ENCODE measurements at regions not wholly inside any gene's neighbourhood (a gene's known extent, or its start where the extent isn't known, plus 50 kb on each side); places are given as distances from the start of the nearest gene placed in this dataset.
"Not testable (repeated sequence)": the region's sequence is repeated elsewhere in the genome, so short reads cannot be mapped to it uniquely, and the experiment has no call there.

DNA sequence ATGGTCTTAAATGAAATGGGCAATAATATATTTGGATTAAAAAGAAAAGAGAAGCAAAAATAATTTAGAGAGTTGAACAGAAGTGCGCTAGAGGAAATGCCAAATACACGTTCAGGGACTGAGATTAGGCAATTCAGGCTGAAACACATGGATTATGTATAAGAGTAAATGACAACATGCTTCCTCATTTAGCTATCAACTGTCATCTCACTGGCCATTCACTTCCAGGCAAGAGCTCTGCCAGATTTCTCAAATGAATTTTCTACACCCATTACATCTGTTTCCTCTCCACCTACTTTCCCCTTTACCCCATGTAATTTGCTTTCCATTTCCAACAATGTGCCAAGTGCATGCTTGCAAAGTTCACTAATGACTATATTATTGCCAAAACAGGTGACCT is 582.4 kb downstream of the LTN1 start:
- no peak for DNase-seq (ENCODE audit: low spot score)

- no peak for DNase-seq (ENCODE audit: low spot score)
Measured at GRCh38 chr21:28402616-28402989, 590.1 kb downstream of the LTN1 start.

DNA sequence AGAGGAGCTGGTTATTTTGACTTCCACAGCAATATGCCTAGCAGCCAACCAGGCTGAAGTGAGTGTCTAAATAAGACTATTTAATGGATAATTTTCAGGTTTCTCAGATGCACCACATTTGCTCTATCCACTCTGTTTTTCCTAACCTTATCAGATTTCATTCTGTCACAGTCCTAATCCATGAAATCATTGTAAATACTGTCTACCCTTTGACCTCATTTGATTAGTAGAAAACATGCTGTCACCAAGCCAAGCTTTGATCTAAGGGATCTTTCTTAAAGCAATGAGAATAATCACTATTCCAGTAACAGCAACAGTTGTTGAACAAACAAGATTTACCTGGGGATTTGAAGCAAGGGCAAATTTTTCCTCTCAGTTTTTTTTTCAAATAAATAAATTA is 595.6 kb downstream of the LTN1 start:
- no peak for DNase-seq (ENCODE audit: low spot score)

DNA sequence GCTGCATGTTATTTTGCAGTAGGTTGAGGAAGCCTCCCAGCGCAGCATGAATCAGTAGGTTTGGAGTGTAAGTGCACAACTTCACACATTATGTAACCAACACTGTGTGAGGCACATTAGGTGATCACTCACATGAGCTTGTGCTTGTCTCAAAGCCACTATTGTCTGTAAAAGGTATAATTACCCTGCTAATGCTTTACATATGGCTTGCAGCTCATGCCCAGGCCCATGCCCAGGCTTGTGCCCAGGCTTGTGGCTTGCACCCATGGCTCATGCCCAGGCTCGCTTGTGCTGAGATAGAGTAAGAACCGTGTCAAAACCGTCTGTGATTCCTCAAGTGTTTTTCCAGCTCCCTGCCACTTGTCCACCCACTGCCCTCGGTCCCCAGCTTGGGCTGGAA is 596.3 kb downstream of the LTN1 start:
- no peak for DNase-seq (ENCODE audit: low spot score)

DNA sequence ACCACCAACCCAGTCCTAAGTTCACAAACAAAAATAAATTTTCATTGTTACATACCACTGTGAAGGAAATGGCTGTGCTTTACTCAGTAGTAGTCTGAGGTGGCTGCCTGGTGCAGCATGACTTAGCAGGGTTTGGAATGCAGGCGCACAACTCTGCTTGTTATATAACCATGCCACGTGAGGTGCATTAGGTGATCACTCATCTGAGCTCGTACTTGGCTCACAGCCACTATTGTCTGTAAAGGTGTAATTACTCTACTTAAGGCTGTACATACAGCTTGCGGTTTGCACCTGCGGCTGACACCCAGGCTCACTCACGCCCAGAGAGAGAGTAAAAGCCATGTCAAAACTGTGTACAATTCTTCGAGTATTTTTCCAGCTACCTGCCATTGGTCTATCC is 599.4 kb downstream of the LTN1 start:
- DNase-seq (ENCODE audit: low spot score), result peak; percentile 95

GRCh38 chr21:28391938-28392849 is 600.5 kb downstream of the LTN1 start:
- no peak for DNase-seq (ENCODE audit: low spot score)

DNA sequence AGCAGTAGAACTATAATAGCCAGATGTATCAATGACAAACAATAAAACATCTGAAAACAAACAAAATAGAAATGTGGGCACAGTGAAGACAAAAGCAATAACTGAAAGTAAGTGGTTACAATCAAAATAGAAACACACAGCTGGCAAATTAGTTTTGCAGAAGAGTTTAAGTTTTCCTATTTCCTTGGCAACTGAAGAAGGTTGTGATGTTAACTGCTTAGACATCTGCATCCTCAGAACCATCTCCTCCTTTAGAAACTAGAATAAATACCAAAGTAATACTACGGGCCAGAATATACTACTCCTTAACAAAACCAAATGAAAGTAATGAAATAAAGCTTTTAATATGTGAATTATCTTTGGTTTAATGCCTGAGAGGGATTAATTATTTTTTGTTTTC is 605.5 kb downstream of the LTN1 start:
- DNase-seq (ENCODE audit: low spot score), result no peak

GRCh38 chr21:28385845-28386244 is 606.8 kb downstream of the LTN1 start:
- DNase-seq (ENCODE audit: low spot score), result peak; percentile 10

- DNase-seq (ENCODE audit: low spot score), result not testable (repeated sequence)
Measured at GRCh38 chr21:28381000-28381745, 611.5 kb downstream of the LTN1 start.

- no peak for DNase-seq (ENCODE audit: low spot score)
Measured at GRCh38 chr21:28380241-28380640, 612.4 kb downstream of the LTN1 start.

GRCh38 chr21:28378026-28378425 is 614.7 kb downstream of the LTN1 start:
- no peak for DNase-seq (ENCODE audit: low spot score)

GRCh38 chr21:28375708-28376385 is 616.8 kb downstream of the LTN1 start:
- DNase-seq (ENCODE audit: low spot score), result peak; percentile 39

GRCh38 chr21:28374881-28375280 is 617.8 kb downstream of the LTN1 start:
- no peak for DNase-seq (ENCODE audit: low spot score)

GRCh38 chr21:28371713-28372112 is 621.0 kb downstream of the LTN1 start:
- no peak for DNase-seq (ENCODE audit: low spot score)

DNA sequence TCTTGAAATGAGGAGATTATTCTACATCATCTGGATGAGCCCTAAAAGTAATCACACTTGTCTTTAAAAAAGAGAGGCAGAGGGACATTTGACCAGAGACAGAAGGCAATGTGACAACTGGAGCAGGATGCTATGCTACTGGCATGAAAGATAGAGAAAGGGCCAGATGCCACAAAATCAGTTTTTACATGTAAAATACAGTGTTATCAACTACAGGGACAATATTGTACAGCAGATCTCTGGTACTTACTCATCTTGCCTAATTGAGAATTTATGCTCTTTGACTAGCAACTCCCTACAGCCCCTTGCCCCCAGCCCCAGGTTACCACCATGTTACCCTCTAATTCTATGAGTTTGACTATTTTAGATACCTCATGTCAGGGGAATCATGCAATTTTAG is 633.4 kb downstream of the LTN1 start:
- DNase-seq (ENCODE audit: low spot score), result no peak

- no peak for DNase-seq (ENCODE audit: low spot score)
Measured at GRCh38 chr21:28358702-28359101, 634.0 kb downstream of the LTN1 start.

GRCh38 chr21:28358170-28358569 is 634.5 kb downstream of the LTN1 start:
- DNase-seq (ENCODE audit: low spot score), result no peak

- no peak for DNase-seq (ENCODE audit: low spot score)
Measured at GRCh38 chr21:28357743-28358142, 634.9 kb downstream of the LTN1 start.

DNA sequence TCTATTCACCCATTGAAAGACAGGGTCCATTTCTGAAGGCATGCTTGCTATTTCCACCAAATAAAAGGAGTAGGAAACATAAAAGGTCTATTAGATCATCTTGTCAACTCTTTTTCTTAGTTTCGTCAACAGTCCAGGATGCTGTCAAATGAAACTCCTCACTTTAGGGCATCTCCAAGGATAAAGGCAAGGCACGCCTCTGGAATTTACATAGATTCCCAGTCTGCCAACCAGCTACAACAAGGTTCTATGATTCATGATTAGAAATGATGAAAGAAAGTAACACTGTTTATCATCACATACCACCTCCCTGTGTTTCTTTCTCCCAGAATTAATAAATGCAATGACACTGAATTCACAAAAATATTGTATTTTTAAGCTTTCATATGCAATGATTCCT is 636.3 kb downstream of the LTN1 start:
- DNase-seq (ENCODE audit: low spot score), result no peak

GRCh38 chr21:28345934-28346333 is 646.7 kb downstream of the LTN1 start:
- DNase-seq (ENCODE audit: low spot score), result no peak

- DNase-seq (ENCODE audit: low spot score), result no peak
Measured at GRCh38 chr21:28344985-28345384, 647.7 kb downstream of the LTN1 start.

- no peak for DNase-seq (ENCODE audit: low spot score)
Measured at GRCh38 chr21:28342212-28342810, 650.4 kb downstream of the LTN1 start.
